GM23338 (cell line): ENCODE measurements at regions not wholly inside any gene's neighbourhood (a gene's known extent, or its start where the extent isn't known, plus 50 kb on each side); places are given as distances from the start of the nearest gene placed in this dataset.

Experiments used
- CREB1 ChIP-seq: fragments of 250-450 bp; sonication (Bioruptor Pico); IDR thresholded peaks from 2 replicates; pipeline ENCODE4 v1.5.0; 2020; ENCODE audit warnings: low read depth, mild to moderate bottlenecking, moderate library complexity
- CTCF ChIP-seq, 2 experiments: fragments of 200-600 bp in 1 of 2; sonication (generic) in 1 of 2; conservative IDR thresholded peaks; 2 replicates each; pipeline versions ENCODE4 v1.5.1 to v1.6.1; 2016 to 2017; ENCODE audit warnings: antibody characterized with exemption in 2 of 2, low read depth in 2 of 2, mild to moderate bottlenecking in 2 of 2, moderate library complexity in 1 of 2
- ETS1 ChIP-seq: IDR thresholded peaks from 2 replicates; pipeline ENCODE4 v1.6.1; 2016; ENCODE audit warnings: antibody characterized with exemption
- EZH2 ChIP-seq: fragments of 200-600 bp; sonication (generic); IDR thresholded peaks from one replicate; pipeline ENCODE4 v1.8.0; 2017; ENCODE audit warnings: antibody characterized with exemption, mild to moderate bottlenecking, low read depth; ENCODE audit not compliant: unreplicated experiment
- EZH2phosphoT487 ChIP-seq: fragments of 200-600 bp; sonication (generic); IDR thresholded peaks from one replicate; pipeline ENCODE4 v1.8.1; 2018; ENCODE audit warnings: antibody characterized with exemption; ENCODE audit not compliant: unreplicated experiment
- JUNB ChIP-seq: IDR thresholded peaks from one replicate; pipeline ENCODE4 v1.6.1; 2016; ENCODE audit warnings: antibody characterized with exemption; ENCODE audit not compliant: unreplicated experiment
- POLR2AphosphoS5 ChIP-seq: IDR thresholded peaks from 2 replicates; pipeline ENCODE4 v1.6.1; 2016; ENCODE audit warnings: antibody characterized with exemption, low read depth
- REST ChIP-seq: IDR thresholded peaks from one replicate; pipeline ENCODE4 v1.6.1; 2018; ENCODE audit warnings: antibody characterized with exemption; ENCODE audit not compliant: unreplicated experiment
- STAT1 ChIP-seq: IDR thresholded peaks from one replicate; pipeline ENCODE4 v1.6.1; 2016; ENCODE audit warnings: antibody characterized with exemption; ENCODE audit not compliant: unreplicated experiment
- ZNF114 ChIP-seq: fragments of 250-450 bp; sonication (Bioruptor Pico); IDR thresholded peaks from 2 replicates; pipeline ENCODE4 v1.5.0; 2020; ENCODE audit warnings: mild to moderate bottlenecking, moderate library complexity
- ZNF331 ChIP-seq: fragments of 250-450 bp; sonication (Bioruptor Pico); IDR thresholded peaks from 2 replicates; pipeline ENCODE4 v1.5.0; 2020; ENCODE audit warnings: low read depth, mild to moderate bottlenecking, moderate library complexity

GRCh38 chr3:102302020-102302419, 132.8 kb upstream of the ZPLD1 start:
- TF ChIP-seq CTCF (conservative IDR thresholded peaks at IDR 0.05; ENCODE audit: low read depth in 2 of 2), result no peak
- no peak for TF ChIP-seq POLR2AphosphoS5
- TF ChIP-seq EZH2, result no peak
- TF ChIP-seq ETS1, result no peak
- no peak for TF ChIP-seq JUNB
- no peak for TF ChIP-seq ZNF331 (CRISPR knock-in tag)
- no peak for TF ChIP-seq EZH2phosphoT487
- TF ChIP-seq CREB1 (CRISPR knock-in tag), result no peak
- no peak for TF ChIP-seq REST
- no peak for TF ChIP-seq STAT1
- no peak for TF ChIP-seq ZNF114 (CRISPR knock-in tag)
